LoVo (cell line): ENCODE measurements at regions not wholly inside any gene's neighbourhood (a gene's known extent, or its start where the extent isn't known, plus 50 kb on each side); places are given as distances from the start of the nearest gene placed in this dataset.

ENCODE experiments used
- DNase-seq: peaks from one replicate; pipeline ENCODE4 v3.0.0-alpha.2; 2016; ENCODE audit warnings: low spot score

GRCh38 chr1:163656095-163656759 is 334.5 kb downstream of the NUF2 start:
- no peak for DNase-seq

- DNase-seq = no peak
These were observed 336.0 kb downstream of the NUF2 start for GRCh38 chr1:163657719-163658118.

- no peak for DNase-seq
These were observed 339.6 kb downstream of the NUF2 start for GRCh38 chr1:163661391-163661790.

- no peak for DNase-seq
These were observed 343.0 kb downstream of the NUF2 start for GRCh38 chr1:163664671-163665335.

GRCh38 chr1:163668472-163668871 is 346.7 kb downstream of the NUF2 start:
- DNase-seq = no peak

- no peak for DNase-seq
These were observed 349.4 kb downstream of the NUF2 start for GRCh38 chr1:163670989-163671757.

- no peak for DNase-seq
These were observed 351.4 kb downstream of the NUF2 start for GRCh38 chr1:163672976-163673758.

- no peak for DNase-seq
These were observed 352.0 kb downstream of the NUF2 start for GRCh38 chr1:163673759-163674151.

- DNase-seq = no peak
These were observed 352.5 kb downstream of the NUF2 start for GRCh38 chr1:163674236-163674635.

GRCh38 chr1:163684785-163685184 is 363.0 kb downstream of the NUF2 start:
- DNase-seq = no peak

- no peak for DNase-seq
These were observed 370.5 kb downstream of the NUF2 start for GRCh38 chr1:163692266-163692665.

- DNase-seq = no peak
These were observed 375.4 kb downstream of the NUF2 start for GRCh38 chr1:163697137-163697536.

GRCh38 chr1:163701783-163702374 is 380.1 kb downstream of the NUF2 start:
- no peak for DNase-seq

GRCh38 chr1:163703794-163704193 is 382.0 kb downstream of the NUF2 start:
- DNase-seq = no peak

GRCh38 chr1:163706915-163707314 is 385.2 kb downstream of the NUF2 start:
- DNase-seq = no peak

GRCh38 chr1:163709636-163710035 is 387.9 kb downstream of the NUF2 start:
- DNase-seq = no peak

- DNase-seq = no peak
These were observed 390.6 kb downstream of the NUF2 start for GRCh38 chr1:163712321-163712720.

- no peak for DNase-seq
These were observed 398.5 kb downstream of the NUF2 start for GRCh38 chr1:163720294-163720693.

GRCh38 chr1:163725551-163725950 is 403.8 kb downstream of the NUF2 start:
- DNase-seq = no peak

GRCh38 chr1:163730411-163730821 is 408.7 kb downstream of the NUF2 start:
- no peak for DNase-seq

GRCh38 chr1:163737261-163737660 is 415.5 kb downstream of the NUF2 start:
- no peak for DNase-seq

GRCh38 chr1:163744301-163744887 is 422.6 kb downstream of the NUF2 start:
- DNase-seq = no peak
